SK-N-MC (cell line): ENCODE measurements at regions not wholly inside any gene's neighbourhood (a gene's known extent, or its start where the extent isn't known, plus 50 kb on each side); places are given as distances from the start of the nearest gene placed in this dataset.

Experiments used
- EZH2 ChIP-seq: fragments of 200-600 bp; sonication (generic); IDR thresholded peaks from one replicate; pipeline ENCODE4 v1.6.1; 2017; ENCODE audit warnings: antibody characterized with exemption
- FOXP2 ChIP-seq: optimal IDR thresholded peaks from 2 replicates; pipeline ENCODE3; 2011; ENCODE audit warnings: mild to moderate bottlenecking, moderate library complexity; ENCODE audit not compliant: insufficient read depth; ENCODE audit errors: extremely low read length, control extremely low read depth
- POLR2AphosphoS5 ChIP-seq: IDR thresholded peaks from 2 replicates; pipeline ENCODE4 v1.6.1; 2012; ENCODE audit warnings: mild to moderate bottlenecking, low read depth, low read length, borderline replicate concordance

DNA sequence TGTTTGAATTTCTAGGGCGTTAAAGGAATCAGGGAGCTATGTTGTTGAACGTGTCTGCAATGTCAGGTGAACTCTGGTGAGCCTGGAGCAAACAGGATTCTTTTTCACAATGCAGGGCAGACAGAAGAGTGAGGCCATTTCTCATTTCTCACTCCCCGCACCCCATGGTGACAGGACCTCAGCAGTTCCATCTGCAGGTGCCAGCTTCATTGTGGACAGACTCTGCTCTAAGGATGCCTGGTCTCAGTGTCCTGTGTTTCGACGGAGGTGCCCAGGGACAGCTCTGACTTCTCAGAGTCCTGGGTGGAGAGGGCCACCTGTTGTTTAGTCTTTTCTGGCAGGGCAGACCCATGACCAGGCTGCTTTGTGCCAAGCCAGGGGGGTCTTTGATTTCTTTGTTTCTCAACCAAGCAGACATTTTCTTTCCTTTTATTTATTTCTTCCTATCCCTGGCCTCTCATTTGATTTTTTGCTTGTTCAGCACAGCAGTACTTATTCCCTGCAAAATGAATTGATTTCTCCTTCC is 201.5 kb downstream of the RNF144A start:
- TF ChIP-seq EZH2 (no peak), POLR2AphosphoS5 (no peak), FOXP2 (no peak)
